H1 (cell line): ENCODE measurements at regions not wholly inside any gene's neighbourhood (a gene's known extent, or its start where the extent isn't known, plus 50 kb on each side); places are given as distances from the start of the nearest gene placed in this dataset.

Experiments used
- HDAC2 ChIP-seq, 2 experiments: fragments of 300-600 bp in 1 of 2; sonication (generic) in 1 of 2; IDR thresholded peaks; 2 replicates each; pipeline ENCODE4 v1.6.1; 2011 to 2012; ENCODE audit warnings: low read depth in 2 of 2, low read length in 2 of 2, mild to moderate bottlenecking in 2 of 2, moderate library complexity in 2 of 2, borderline replicate concordance in 1 of 2, inconsistent platforms in 1 of 2
- PHF8 ChIP-seq: fragments of 200-600 bp; sonication (generic); conservative IDR thresholded peaks from 2 replicates; pipeline ENCODE4 v1.7.1; 2012; ENCODE audit warnings: low read depth, mild to moderate bottlenecking, inconsistent platforms, low read length, moderate library complexity
- TBP ChIP-seq: IDR thresholded peaks from 2 replicates; pipeline ENCODE4 v1.6.1; 2011; ENCODE audit warnings: low read depth, low read length, improper control_type of control experiment

- TF ChIP-seq TBP, result no peak
- no peak for TF ChIP-seq PHF8
- no peak for TF ChIP-seq HDAC2 (IDR thresholded peaks at IDR 0.05; ENCODE audit: borderline replicate concordance in 1 of 2, low read depth in 2 of 2, low read length in 2 of 2)
Measured at GRCh38 chr13:79686441-79686840, 205.5 kb downstream of the NDFIP2 start (continued).
